ENCODE measurements at regions not wholly inside any gene's neighbourhood (a gene's known extent, or its start where the extent isn't known, plus 50 kb on each side); places are given as distances from the start of the nearest gene placed in this dataset.

GRCh38 chr18:43471873-43472272 lies 194.6 kb upstream of the SYT4 start:
- H3K27me3 ChIP-seq (ENCODE audit: control insufficient read depth, insufficient read depth, low read length) = no peaks in the 10 kb centered on the region
- no peak overlapping the region for H3K27ac ChIP-seq (ENCODE audit: low read length)
- WGBS (ENCODE audit: insufficient coverage) = no CpG with 5 or more reads among the region's 5 CpGs
- H3K4me3 ChIP-seq (ENCODE audit: low read length) = no peak overlapping the region
- DNase-seq = no peak
- no peaks in the 10 kb centered on the region for H3K4me1 ChIP-seq (ENCODE audit: control insufficient read depth, insufficient read depth, low read length)
- no peaks in the 10 kb centered on the region for H3K9me3 ChIP-seq (replicated peaks; ENCODE audit: control insufficient read depth, low read depth, low read length)
- no peaks in the 10 kb centered on the region for H3K36me3 ChIP-seq (ENCODE audit: control insufficient read depth, insufficient read depth, low read length)

- H3K27ac ChIP-seq (ENCODE audit: low read length) = no peak overlapping the region
- H3K36me3 ChIP-seq (ENCODE audit: control insufficient read depth, insufficient read depth, low read length) = no peaks in the 10 kb centered on the region
- no peak for DNase-seq
- no peaks in the 10 kb centered on the region for H3K4me1 ChIP-seq (ENCODE audit: control insufficient read depth, insufficient read depth, low read length)
- no peak overlapping the region for H3K4me3 ChIP-seq (ENCODE audit: low read length)
- peaks cover 3% of the 10 kb centered on the region for H3K9me3 ChIP-seq (replicated peaks; ENCODE audit: control insufficient read depth, low read depth, low read length)
- WGBS (ENCODE audit: insufficient coverage) = 67% methylated on average over 1 of the region's 3 CpGs
- no peaks in the 10 kb centered on the region for H3K27me3 ChIP-seq (ENCODE audit: control insufficient read depth, insufficient read depth, low read length)
These were observed 203.8 kb upstream of the SYT4 start for GRCh38 chr18:43481069-43481468.

- Histone ChIP-seq H3K4me3 (ENCODE audit: low read length) (no peak overlapping the region), H3K36me3 (ENCODE audit: control insufficient read depth, insufficient read depth, low read length) (no peaks in the 10 kb centered on the region), H3K27ac (ENCODE audit: low read length) (no peak overlapping the region), H3K4me1 (ENCODE audit: control insufficient read depth, insufficient read depth, low read length) (no peaks in the 10 kb centered on the region), H3K27me3 (ENCODE audit: control insufficient read depth, insufficient read depth, low read length) (no peaks in the 10 kb centered on the region), H3K9me3 (replicated peaks; ENCODE audit: control insufficient read depth, low read depth, low read length) (peaks cover 9% of the 10 kb centered on the region)
- 87% methylated on average over 14 of the region's 14 CpGs for WGBS (ENCODE audit: insufficient coverage)
- no peak for DNase-seq
These were observed 204.8 kb upstream of the SYT4 start for GRCh38 chr18:43482136-43482535.

- Histone ChIP-seq H3K4me1 (ENCODE audit: control insufficient read depth, insufficient read depth, low read length) (no peaks in the 10 kb centered on the region), H3K27me3 (ENCODE audit: control insufficient read depth, insufficient read depth, low read length) (no peaks in the 10 kb centered on the region), H3K27ac (ENCODE audit: low read length) (no peak overlapping the region), H3K4me3 (ENCODE audit: low read length) (no peak overlapping the region), H3K9me3 (replicated peaks; ENCODE audit: control insufficient read depth, low read depth, low read length) (peaks cover 9% of the 10 kb centered on the region), H3K36me3 (ENCODE audit: control insufficient read depth, insufficient read depth, low read length) (no peaks in the 10 kb centered on the region)
- no peak for DNase-seq
- WGBS (ENCODE audit: insufficient coverage) = 81% methylated on average over 8 of the region's 14 CpGs
These were observed 205.3 kb upstream of the SYT4 start for GRCh38 chr18:43482600-43482999.

- peaks cover 11% of the 10 kb centered on the region for H3K9me3 ChIP-seq (replicated peaks; ENCODE audit: control insufficient read depth, low read depth, low read length)
- H3K27ac ChIP-seq (ENCODE audit: low read length) = no peak overlapping the region
- no peaks in the 10 kb centered on the region for H3K36me3 ChIP-seq (ENCODE audit: control insufficient read depth, insufficient read depth, low read length)
- H3K4me3 ChIP-seq (ENCODE audit: low read length) = no peak overlapping the region
- no CpG with 5 or more reads among the region's 1 CpG for WGBS (ENCODE audit: insufficient coverage)
- H3K27me3 ChIP-seq (ENCODE audit: control insufficient read depth, insufficient read depth, low read length) = no peaks in the 10 kb centered on the region
- no peaks in the 10 kb centered on the region for H3K4me1 ChIP-seq (ENCODE audit: control insufficient read depth, insufficient read depth, low read length)
- DNase-seq = no peak
These were observed 207.4 kb upstream of the SYT4 start for GRCh38 chr18:43484710-43485109.

- WGBS (ENCODE audit: insufficient coverage) = 90% methylated on average over 4 of the region's 5 CpGs
- DNase-seq = no peak
- Histone ChIP-seq H3K27me3 (ENCODE audit: control insufficient read depth, insufficient read depth, low read length) (no peaks in the 10 kb centered on the region), H3K27ac (ENCODE audit: low read length) (no peak overlapping the region), H3K4me1 (ENCODE audit: control insufficient read depth, insufficient read depth, low read length) (no peaks in the 10 kb centered on the region), H3K36me3 (ENCODE audit: control insufficient read depth, insufficient read depth, low read length) (no peaks in the 10 kb centered on the region), H3K4me3 (ENCODE audit: low read length) (no peak overlapping the region), H3K9me3 (replicated peaks; ENCODE audit: control insufficient read depth, low read depth, low read length) (peaks cover 11% of the 10 kb centered on the region)
These were observed 208.3 kb upstream of the SYT4 start for GRCh38 chr18:43485545-43485963.

- Histone ChIP-seq H3K27me3 (ENCODE audit: control insufficient read depth, insufficient read depth, low read length) (no peaks in the 10 kb centered on the region), H3K27ac (ENCODE audit: low read length) (no peak overlapping the region), H3K36me3 (ENCODE audit: control insufficient read depth, insufficient read depth, low read length) (no peaks in the 10 kb centered on the region), H3K9me3 (replicated peaks; ENCODE audit: control insufficient read depth, low read depth, low read length) (peaks cover 11% of the 10 kb centered on the region), H3K4me1 (ENCODE audit: control insufficient read depth, insufficient read depth, low read length) (no peaks in the 10 kb centered on the region), H3K4me3 (ENCODE audit: low read length) (no peak overlapping the region)
- 88% methylated on average over 4 of the region's 4 CpGs for WGBS (ENCODE audit: insufficient coverage)
- no peak for DNase-seq
These were observed 209.2 kb upstream of the SYT4 start for GRCh38 chr18:43486462-43486861.

GRCh38 chr18:43501099-43501498 lies 223.8 kb upstream of the SYT4 start:
- no peaks in the 10 kb centered on the region for H3K4me1 ChIP-seq (ENCODE audit: control insufficient read depth, insufficient read depth, low read length)

GRCh38 chr18:43506935-43507334 lies 229.6 kb upstream of the SYT4 start:
- H3K27ac ChIP-seq (ENCODE audit: low read length) = no peak overlapping the region
- no peaks in the 10 kb centered on the region for H3K36me3 ChIP-seq (ENCODE audit: control insufficient read depth, insufficient read depth, low read length)
- DNase-seq = no peak
- no peak overlapping the region for H3K4me3 ChIP-seq (ENCODE audit: low read length)
- H3K9me3 ChIP-seq (replicated peaks; ENCODE audit: control insufficient read depth, low read depth, low read length) = peaks cover 13% of the 10 kb centered on the region
- H3K27me3 ChIP-seq (ENCODE audit: control insufficient read depth, insufficient read depth, low read length) = no peaks in the 10 kb centered on the region
- H3K4me1 ChIP-seq (ENCODE audit: control insufficient read depth, insufficient read depth, low read length) = no peaks in the 10 kb centered on the region

More at GRCh38 chr18:43501099-43501498, 223.8 kb upstream of the SYT4 start:
- H3K9me3 ChIP-seq (replicated peaks; ENCODE audit: control insufficient read depth, low read depth, low read length) = peaks cover 4% of the 10 kb centered on the region
- H3K27ac ChIP-seq (ENCODE audit: low read length) = no peak overlapping the region
- no peaks in the 10 kb centered on the region for H3K36me3 ChIP-seq (ENCODE audit: control insufficient read depth, insufficient read depth, low read length)
- no peaks in the 10 kb centered on the region for H3K27me3 ChIP-seq (ENCODE audit: control insufficient read depth, insufficient read depth, low read length)
- H3K4me3 ChIP-seq (ENCODE audit: low read length) = no peak overlapping the region
- DNase-seq = no peak
- WGBS (ENCODE audit: insufficient coverage) = 0% methylated on average over 1 of the region's 2 CpGs

GRCh38 chr18:43507842-43508481 lies 230.7 kb upstream of the SYT4 start:
- H3K4me1 ChIP-seq (ENCODE audit: control insufficient read depth, insufficient read depth, low read length) = no peaks in the 10 kb centered on the region
- H3K4me3 ChIP-seq (ENCODE audit: low read length) = no peak overlapping the region
- no peak for DNase-seq
- H3K27me3 ChIP-seq (ENCODE audit: control insufficient read depth, insufficient read depth, low read length) = no peaks in the 10 kb centered on the region
- 90% methylated on average over 2 of the region's 4 CpGs for WGBS (ENCODE audit: insufficient coverage)
- peaks cover 13% of the 10 kb centered on the region for H3K9me3 ChIP-seq (replicated peaks; ENCODE audit: control insufficient read depth, low read depth, low read length)
- no peaks in the 10 kb centered on the region for H3K36me3 ChIP-seq (ENCODE audit: control insufficient read depth, insufficient read depth, low read length)
- H3K27ac ChIP-seq (ENCODE audit: low read length) = no peak overlapping the region

GRCh38 chr18:43514747-43515146 lies 237.5 kb upstream of the SYT4 start:
- Histone ChIP-seq H3K4me1 (ENCODE audit: control insufficient read depth, insufficient read depth, low read length) (no peaks in the 10 kb centered on the region), H3K36me3 (ENCODE audit: control insufficient read depth, insufficient read depth, low read length) (no peaks in the 10 kb centered on the region), H3K4me3 (ENCODE audit: low read length) (no peak overlapping the region), H3K9me3 (replicated peaks; ENCODE audit: control insufficient read depth, low read depth, low read length) (peaks cover 9% of the 10 kb centered on the region), H3K27me3 (ENCODE audit: control insufficient read depth, insufficient read depth, low read length) (no peaks in the 10 kb centered on the region), H3K27ac (ENCODE audit: low read length) (no peak overlapping the region)
- WGBS (ENCODE audit: insufficient coverage) = 97% methylated on average over 4 of the region's 8 CpGs
- no peak for DNase-seq

Measured in muscle of leg (tissue), 3 donors.